DMS153 treated with DMSO at 0.1 percent for 48 hours (cell line): ENCODE measurements at regions not wholly inside any gene's neighbourhood (a gene's known extent, or its start where the extent isn't known, plus 50 kb on each side); places are given as distances from the start of the nearest gene placed in this dataset.

ENCODE experiments used
- DNase-seq: peaks from one replicate; lab custom pipeline; 2025; ENCODE audit not compliant: unreplicated experiment; lab: John Stamatoyannopoulos, UW

DNA sequence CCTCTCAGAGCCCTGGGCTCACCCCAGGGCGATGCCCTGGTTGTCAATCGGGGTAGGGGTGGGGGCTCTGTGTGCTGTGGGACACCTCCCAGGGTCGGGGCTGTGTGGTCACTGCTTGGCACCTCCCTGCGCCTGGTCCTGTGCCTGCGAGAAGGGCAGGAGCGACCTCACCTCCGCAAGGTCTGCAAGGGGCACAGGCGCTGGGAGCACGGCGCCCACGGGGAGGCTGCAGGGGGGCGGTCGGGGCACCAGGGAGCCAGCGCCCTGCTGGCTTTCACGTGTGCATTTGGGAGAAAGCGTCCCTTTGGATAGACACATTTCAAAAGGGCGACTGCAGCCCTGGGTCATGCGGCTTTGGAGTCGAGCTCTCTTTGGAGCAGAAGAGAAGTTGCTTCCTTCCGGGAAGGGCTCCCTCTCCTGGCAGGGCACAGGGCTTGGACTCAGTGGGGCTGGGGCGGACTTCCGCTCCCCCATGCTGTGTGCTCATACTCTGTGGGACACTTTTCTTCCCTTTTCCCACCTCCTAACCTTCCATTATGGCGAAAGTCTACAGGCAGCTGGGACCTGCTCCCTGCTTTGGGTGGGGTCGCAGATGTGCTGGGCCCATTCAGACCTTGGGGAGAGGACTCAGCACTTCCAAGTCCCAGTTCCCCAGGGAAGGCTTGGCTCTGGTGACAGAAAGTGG, 52.9 kb upstream of the SLC28A3 start:
- no peak for DNase-seq

DNA sequence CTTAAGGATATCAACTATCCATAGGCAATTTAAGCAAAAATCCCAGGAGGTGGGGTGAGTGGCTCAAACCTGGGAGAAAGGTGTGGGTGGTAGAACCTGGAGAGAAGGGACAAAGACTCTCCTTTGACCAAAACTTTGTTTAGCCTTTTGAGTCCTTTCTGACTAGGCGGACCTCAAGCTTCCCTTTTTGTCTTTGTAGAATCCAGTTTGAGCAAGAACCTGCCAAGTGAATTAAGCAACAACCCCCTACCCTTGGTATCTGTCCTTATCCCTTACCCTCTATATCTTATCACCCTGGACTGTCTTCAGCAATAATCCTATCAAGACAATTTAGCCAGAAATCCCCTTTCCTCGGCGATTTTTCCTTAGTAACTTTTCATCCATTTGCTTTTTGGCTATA, 53.5 kb upstream of the SLC28A3 start:
- no peak for DNase-seq

DNA sequence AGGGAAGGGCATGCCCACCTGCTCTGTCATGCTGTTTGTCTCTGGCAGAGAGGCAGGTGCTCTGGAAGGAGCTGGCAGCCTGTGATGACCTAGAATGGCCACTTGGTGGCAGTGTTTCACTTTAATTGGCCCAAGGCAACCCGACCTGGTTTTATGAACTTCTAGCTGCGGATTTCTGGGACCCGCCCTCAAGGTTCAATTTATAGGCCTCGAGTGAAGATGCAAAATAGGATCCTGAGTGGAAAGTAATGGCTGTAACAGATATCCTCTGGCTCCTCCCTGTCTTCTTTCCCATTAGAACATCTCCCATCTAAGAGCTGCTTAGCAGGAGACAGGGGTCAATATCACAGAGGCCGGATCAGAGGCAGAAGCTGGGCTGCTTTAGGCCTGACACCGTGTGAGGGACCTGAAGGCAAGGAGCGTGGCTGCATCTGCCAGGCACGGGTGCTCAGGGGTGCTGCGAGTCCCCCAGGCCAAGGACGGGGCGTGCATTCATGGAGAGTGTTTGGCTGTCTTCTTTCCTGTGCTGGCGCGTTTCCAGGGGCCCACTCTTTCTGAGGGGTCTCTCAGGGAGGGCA, 56.7 kb upstream of the SLC28A3 start:
- DNase-seq: peak; percentile 77

DNA sequence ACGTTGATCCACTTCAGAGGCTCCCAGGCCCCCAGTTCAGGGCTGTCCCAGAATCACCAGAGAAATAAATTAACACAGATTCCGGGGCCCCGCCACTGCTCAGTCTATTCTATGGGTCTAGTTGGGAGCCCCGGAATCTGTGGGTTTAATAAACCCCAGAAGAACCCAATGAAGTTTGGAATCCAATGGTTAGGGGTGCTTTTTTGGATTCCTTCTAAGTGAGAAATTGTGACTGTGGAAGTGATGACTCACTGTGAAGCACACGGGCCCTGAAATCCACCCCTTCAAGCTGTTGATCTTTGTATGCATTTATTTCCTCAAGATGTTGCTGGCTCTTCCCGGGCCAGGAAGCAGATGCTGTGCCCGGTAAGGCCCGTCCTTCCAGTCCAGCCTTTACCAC, 57.3 kb upstream of the SLC28A3 start:
- no peak for DNase-seq

DNA sequence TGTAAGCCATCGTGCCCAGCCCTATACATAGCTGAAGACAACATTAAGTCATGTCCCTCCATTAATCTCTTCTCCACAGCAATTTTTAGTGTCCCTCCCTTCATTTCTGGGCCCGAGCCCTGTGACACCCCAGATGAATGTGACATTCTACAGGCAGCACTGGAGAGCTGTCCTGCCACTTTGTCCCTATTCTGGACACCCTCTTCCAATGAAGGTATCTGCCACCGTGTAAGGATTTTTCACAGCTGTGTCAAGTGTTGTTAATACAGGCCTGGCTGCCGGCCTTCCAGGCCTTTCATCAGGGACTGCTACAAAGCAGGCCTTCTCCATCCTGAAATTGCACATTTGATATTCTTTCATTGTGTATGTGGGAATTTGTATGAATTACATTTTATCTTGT, 62.0 kb upstream of the SLC28A3 start:
- DNase-seq: no peak

DNA sequence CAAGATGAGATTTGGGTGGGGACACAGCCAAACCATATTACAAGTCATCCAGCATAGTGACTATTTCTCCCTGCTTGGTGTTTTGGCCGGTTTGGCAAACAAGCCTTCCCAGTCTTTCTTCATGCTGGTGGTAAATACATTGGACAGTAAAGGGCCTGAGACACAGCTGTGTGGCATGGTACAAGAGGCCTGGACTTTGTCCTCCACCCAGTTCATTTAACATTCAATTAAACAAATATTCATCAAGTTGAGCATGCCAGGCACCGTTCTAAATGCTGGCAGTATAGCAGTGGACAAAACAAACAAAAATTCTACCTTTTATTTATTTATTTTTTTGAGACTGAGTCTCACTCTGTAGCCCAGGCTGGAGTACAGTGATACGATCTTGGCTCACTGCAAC, 62.7 kb upstream of the SLC28A3 start:
- DNase-seq: no peak

DNA sequence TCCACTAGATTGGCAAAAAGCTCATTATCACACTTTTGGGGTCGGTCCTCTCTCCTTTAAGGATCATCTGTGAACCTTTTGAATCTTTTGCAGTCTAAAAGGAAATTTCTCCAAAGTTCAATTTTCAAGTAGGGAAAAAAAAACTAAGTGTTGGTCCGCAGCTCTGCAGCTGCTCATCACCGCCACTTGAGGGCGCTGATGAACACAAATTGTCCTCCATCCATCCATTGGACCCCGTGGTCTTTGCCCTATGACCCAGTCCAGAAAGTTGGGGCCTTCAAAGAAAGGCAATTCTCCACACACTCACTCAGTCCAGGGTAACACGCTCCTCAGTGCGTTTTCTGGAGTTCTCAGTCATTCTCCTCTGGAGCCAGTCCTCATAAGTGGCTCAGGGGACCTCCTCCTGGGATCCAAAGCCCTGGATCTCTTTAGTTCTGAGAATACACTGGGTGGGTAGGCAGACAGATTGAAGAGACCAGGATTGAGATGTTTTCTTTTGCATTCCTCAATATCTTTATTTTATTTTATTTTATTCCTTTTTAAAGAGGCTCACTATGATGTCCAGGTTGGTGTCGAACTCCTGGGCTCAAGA, 63.6 kb upstream of the SLC28A3 start:
- no peak for DNase-seq

DNA sequence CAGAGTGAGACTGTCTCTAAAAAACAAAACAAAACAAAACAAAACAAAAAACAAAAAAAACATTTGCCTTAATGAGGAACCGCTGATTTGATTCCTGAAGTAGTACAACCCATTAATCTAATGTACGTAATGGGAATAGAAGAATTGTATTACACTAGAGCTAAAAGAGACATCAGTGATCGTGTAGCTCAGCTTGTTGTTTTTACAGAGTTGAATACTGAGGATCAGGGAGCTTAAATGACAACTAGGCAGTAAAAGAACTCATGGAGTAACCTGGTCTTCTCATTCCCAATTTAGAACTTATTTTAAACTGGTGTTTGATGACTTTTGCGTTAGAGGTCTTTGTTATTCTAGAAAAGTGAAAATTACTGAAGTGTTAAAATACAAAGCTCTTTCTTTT, 65.1 kb upstream of the SLC28A3 start:
- DNase-seq: no peak

DNA sequence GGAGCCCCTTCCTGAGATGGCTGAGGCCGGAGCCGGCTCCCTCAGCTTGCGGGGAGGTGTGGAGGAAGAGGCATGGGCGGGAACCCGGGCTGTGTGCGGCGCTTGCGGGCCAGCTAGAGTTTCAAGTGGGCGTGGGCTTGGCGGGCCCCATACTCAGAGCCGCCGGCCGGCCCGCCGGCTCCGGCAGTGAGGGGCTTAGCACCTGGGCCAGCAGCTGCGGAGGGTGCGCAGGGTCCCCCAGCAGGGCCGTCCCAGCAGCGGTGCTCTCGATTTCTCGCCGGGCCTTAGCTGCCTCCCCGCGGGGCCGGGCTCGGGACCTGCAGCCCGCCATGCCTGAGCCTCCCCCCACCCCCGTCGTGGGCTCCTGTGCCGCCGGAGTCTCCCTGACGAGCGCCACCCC, 67.9 kb upstream of the SLC28A3 start:
- DNase-seq: no peak

DNA sequence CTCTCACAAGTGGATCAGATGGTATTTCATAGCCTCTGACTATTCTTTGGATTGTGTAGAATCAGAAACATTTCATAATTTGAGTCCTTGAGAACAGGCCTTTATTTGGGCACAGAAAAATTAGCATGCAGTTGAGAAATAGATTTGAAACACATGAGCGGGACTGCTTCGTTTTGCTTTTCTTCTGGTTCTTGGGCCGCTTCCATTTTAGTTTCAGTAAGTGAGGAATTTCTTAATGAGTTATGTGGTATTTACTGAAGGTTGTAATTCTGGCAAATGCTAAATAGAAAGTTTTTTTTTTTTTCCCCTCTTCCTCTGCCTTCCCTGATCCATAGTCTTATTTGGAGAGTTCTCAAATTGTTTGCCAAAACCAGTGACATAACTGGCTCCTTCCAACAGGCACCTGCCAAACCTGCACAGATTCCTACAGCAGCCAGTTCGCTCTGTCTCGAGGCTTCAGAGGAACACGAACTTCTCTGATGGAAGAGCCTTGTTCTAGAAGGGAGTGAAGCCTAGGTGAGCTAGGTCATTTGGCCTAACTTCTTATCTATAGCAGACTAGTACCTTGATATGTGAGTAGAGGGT, 71.2 kb upstream of the SLC28A3 start:
- no peak for DNase-seq

DNA sequence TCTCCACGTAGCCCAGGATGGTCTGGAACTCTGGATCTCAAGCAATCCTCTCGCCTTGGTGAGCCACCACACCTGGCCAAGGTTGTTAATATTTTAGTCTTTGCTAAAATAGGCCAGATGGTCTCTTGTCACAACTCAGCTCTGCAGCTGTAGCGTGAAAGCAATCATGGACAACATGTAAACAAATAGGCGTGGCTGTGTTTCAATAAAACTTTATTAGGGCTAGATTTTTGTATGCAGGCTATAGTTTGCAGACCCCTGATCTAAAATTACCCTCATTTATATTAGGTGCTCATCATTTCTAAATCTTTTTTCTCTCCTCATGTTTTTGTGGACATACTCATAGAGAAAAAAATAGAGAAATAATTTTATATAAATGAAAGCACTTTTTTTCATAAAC, 72.1 kb upstream of the SLC28A3 start:
- no peak for DNase-seq

DNA sequence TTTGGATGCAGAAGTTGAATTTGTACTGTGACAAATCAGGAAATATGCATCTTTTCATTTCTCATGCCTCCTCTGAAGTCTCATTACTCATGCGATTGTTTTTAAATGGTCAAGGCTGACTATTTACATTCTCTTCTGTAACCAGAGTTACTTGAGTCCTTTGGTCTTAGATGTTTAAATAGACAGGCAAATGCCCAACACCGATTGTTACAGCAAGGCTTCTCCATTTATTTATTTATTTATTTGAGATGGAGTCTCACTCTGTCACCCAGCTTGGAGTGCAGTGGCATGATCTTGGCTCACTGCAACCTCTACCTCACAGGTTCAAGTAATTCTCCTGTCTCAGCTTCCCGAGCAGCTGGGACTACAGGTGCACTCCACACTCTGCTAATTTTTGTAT, 72.7 kb upstream of the SLC28A3 start:
- DNase-seq: no peak

DNA sequence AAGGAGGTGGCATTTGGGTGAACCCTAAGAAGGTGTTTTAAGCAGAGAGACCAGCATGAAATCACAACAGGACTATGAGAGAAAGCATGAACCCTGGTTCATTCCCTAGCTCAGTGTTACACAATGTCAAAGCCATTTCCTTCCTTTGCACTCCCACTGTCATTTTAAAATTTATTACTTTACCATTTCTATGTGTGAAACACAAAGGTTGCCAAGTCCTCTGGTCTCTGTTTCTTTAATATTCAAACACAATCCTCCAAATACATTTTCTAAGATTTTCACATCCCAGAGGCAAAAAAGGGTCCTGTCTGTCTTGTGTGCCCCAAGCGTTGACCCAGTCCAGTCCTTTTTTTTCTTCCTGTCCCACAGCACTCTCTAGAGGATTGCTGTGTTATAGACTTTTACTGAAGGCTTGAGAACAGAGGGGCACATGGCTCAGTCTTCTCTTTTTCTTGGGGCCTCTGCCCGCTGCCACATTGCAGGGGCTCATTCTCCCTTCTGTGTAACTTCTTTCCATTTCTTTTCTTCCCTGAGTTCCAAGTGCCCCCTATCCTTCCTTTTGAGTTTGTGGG, 78.6 kb upstream of the SLC28A3 start:
- DNase-seq: no peak

DNA sequence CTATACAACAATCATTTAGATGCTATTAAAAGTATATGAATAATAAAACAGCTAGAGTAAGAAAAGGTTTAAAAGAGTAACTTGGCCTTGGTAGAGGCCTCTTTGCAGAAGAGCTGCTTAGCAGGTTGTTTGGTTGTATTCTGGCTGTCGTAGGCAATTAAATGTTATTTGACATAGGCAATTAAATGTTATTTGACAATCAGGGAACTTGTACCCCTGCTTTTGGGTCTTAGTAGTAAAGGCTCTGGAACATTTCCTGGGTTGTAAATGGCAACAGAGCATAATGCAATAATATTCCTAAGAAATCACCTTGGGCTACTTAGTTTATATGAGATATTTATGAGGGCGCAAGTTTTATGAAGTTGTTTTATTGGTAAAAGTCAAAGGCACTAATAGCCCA, 84.4 kb upstream of the SLC28A3 start:
- DNase-seq: no peak

DNA sequence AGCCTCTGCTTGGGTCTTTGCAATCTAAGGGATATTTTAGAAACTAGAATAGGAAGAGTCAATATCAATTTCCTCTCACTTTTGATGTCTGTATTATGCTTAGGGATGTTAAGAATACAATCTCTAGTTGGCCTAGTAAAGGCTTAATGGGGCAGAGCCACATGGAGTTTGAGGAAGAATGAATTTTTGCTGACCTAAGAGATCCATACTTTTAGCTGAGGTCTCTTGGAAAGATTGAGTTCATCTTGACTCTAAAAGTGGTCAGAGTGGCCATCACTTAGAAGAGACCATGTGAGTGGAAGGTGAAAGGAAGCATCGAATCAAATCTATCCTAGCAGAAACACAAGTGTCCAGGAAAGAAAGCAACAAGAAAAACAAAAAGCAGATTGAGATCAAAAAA, 92.2 kb upstream of the SLC28A3 start:
- DNase-seq: no peak

DNA sequence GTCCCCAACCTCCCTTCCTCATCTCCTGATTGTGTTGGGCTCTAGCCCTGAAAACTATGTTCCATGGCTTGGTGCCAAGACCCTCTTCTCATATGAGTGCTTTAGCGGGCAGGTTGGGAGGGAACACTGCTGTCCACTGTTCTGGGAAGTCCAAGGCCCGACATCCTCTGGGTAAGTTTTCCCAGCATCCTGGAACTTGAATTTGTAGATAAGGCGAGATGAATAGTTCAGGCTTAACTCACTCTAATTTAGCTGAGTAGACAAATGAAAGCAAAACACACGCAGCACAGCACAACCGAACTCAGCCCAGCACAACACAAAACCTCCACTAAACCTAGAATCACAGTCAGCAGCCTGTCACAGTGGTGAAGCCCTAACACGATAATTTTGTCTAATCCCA, 95.3 kb upstream of the SLC28A3 start:
- DNase-seq: no peak

DNA sequence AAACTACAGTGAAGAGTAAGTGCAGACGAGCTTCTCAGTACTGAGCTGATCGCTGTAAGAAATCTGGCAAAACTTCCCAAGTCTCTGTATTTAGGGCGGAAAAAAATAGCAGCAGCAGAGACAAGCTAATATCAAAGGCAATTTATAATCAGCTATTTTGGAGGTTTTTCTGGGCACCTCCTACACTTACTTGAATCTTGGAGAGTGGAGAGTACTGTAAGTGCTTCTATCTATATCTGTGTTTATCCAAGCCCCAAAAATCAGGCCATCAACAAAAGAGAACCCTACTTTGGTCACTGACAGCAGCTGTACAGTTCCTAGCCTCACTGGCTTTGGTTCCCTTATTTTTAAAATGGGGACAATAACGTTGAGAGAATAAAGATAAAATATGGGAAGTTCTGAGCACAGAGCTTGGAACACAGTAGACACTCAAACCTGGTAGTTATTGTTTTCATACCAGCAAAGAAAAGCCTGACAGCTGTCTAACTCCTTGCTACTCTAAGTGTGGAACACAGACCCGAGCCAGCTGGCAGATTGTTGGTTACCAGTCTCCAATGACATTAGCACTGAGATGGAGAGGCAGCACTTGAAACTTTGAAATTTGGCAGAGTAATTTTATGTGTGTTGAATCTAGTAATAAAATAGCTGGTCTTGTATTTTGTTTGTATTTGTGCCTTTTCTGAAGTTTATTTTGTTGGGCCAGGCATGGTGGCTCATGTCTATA, 96.0 kb upstream of the SLC28A3 start:
- no peak for DNase-seq

DNA sequence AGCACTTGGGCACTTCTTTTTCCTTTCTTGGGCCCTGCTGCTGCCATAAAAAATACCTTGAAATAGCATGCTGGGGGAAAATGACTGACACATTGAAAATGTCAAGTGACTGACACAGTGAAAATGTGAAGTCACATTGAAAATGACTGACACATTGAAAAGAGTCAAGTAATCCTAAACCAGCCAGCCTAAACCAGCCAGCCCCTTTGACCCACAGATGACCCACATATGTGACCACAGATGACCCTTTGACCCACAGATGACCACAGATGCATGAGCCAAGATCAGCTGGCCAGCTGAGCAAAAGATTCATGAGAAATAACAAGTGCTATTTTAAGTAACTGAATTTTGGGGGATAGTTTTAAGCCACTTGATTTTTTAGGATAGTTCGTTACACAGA, 97.8 kb upstream of the SLC28A3 start:
- DNase-seq: no peak

DNA sequence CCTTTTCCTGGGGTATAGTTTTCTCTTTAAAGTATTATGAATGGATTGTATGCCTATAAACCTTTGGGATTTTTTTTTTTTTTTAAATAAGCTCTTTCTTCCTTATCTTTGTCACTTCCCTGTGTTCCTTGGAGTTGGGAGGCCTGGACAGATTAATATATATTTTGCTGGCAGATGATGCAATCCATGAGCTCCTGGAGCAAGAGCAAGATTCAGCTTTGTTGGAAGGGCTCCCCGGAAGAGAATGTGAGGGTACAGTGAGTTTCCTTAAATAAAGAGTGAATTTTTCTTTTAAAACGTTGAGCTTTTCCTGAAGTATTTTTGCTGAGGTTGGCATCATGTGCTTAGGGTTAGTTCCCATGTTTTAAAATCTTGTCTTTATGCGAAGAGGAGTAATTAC, 98.7 kb upstream of the SLC28A3 start:
- DNase-seq: no peak

DNA sequence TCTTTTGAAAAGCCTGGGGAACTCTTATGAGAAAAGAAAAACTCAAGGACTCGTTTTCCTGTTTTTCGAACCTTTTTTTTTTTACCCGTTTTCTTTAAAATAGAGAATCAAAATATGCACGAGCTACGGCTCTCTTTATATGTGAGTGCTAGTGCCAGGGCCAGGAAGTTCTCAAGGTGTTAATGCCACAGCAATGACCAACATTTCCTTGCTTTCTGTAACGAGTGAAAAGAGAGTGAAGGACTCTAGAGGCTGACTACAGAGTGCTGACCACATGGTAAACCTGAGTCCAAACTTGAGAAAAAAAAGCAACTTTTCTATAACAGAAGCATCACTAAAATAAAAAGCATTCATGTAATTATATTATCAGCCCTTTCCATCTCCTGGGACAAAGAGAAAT, 102.2 kb upstream of the SLC28A3 start:
- no peak for DNase-seq

DNA sequence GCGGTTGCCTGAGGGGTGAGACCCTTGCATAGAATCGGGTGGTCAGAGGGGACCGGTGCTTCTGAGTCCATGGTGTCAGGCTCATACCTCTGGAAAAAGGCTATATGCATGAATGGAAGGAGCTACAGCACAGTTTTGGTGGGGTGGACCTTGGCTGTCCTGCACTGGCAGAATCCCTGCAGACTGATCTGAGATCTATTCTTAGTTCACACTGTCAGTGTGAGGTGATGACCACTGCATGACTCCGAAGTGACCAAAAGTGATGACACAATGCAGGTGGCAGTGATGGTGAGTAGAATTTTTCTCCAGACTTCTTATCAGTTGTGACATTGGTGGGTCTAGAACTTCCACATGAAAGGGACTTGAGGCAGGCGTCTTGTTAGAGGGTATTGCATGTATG, 105.2 kb upstream of the SLC28A3 start:
- DNase-seq: no peak

DNA sequence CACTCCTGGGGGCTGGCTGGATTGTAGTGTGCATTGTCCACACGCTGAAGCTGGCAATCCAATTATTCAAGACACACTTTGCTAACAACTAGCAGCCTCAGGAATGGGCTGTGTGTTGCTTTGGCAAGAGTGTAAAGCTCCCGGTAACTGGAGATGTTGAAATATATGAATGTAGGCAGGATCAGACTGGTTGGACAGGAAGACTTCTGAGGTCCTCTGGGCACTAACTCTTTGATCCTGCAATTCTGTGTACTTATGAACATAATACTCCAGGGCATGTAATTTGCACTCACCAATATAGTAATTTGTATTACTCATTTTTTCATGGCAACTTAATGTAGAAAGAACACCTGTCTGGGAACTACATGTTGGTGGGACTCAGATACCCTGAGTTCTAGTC, 106.7 kb upstream of the SLC28A3 start:
- no peak for DNase-seq
